HEK293T (cell line): ENCODE measurements at regions not wholly inside any gene's neighbourhood (a gene's known extent, or its start where the extent isn't known, plus 50 kb on each side); places are given as distances from the start of the nearest gene placed in this dataset.

Experiments used
- ARNT ChIP-seq: fragments of 450-650 bp; IDR thresholded peaks from 2 replicates; pipeline ENCODE4 v1.6.1; 2017; ENCODE audit warnings: mild to moderate bottlenecking
- BHLHE40 ChIP-seq: fragments of 450-650 bp; IDR thresholded peaks from 2 replicates; pipeline ENCODE4 v1.6.1; 2016; ENCODE audit warnings: mild to moderate bottlenecking, moderate library complexity, borderline replicate concordance
- HDGF ChIP-seq: fragments of 450-650 bp; IDR thresholded peaks from 2 replicates; pipeline ENCODE4 v1.6.1; 2017; ENCODE audit warnings: antibody characterized with exemption, borderline replicate concordance
- TARDBP ChIP-seq: fragments of 450-650 bp; IDR thresholded peaks from 2 replicates; pipeline ENCODE4 v1.6.1; 2016

GRCh38 chr3:25262322-25262721 lies 165.7 kb upstream of the RARB start:
- no peak for TF ChIP-seq ARNT
- TF ChIP-seq HDGF, result no peak
- no peak for TF ChIP-seq BHLHE40
- TF ChIP-seq TARDBP, result no peak
